ENCODE measurements at regions not wholly inside any gene's neighbourhood (a gene's known extent, or its start where the extent isn't known, plus 50 kb on each side); places are given as distances from the start of the nearest gene placed in this dataset.

GRCh38 chr5:172559004-172559932, 81.8 kb upstream of the NEURL1B start (continued):
- TF ChIP-seq REST (IDR thresholded peaks at IDR 0.05; ENCODE audit: borderline replicate concordance), result 0 out of 2 replicates have a peak, but pooled peaks have one; percentile 12
- no peak for TF ChIP-seq REST (CRISPR knock-in tag; IDR thresholded peaks at IDR 0.05; ENCODE audit: low read depth)
- no peak for TF ChIP-seq HMG20A (CRISPR knock-in tag; conservative IDR thresholded peaks at IDR 0.05)
- no peak for TF ChIP-seq CREB1 (IDR thresholded peaks at IDR 0.05)
- TF ChIP-seq CREB1 (CRISPR knock-in tag; IDR thresholded peaks at IDR 0.05), result no peak
- peak in 1 of 3 experiments; percentile 44 for TF ChIP-seq YY1 (IDR thresholded peaks at IDR 0.05; ENCODE audit: borderline replicate concordance in 1 of 3, control insufficient read depth in 1 of 3, extremely low read depth in 1 of 3, insufficient read depth in 3 of 3, insufficient read length in 1 of 3, insufficient replicate concordance in 2 of 3, low read depth in 1 of 3, low read length in 2 of 3)
- TF ChIP-seq BHLHE40 (IDR thresholded peaks at IDR 0.05; ENCODE audit: low read length), result peak; percentile 82
- no peak for TF ChIP-seq HNRNPK (IDR thresholded peaks at IDR 0.05; ENCODE audit: low read depth, low read length, poor library complexity, severe bottlenecking)
